ENCODE measurements at regions not wholly inside any gene's neighbourhood (a gene's known extent, or its start where the extent isn't known, plus 50 kb on each side); places are given as distances from the start of the nearest gene placed in this dataset.

GRCh38 chr18:37956020-37956419, 390.4 kb upstream of the CELF4 start:
- TF ChIP-seq POLR2A (IDR thresholded peaks at IDR 0.05): no peak
- TF ChIP-seq CTCF (IDR thresholded peaks at IDR 0.05): no peak
- TF ChIP-seq EP300 (IDR thresholded peaks at IDR 0.05): no peak
- TF ChIP-seq POLR2AphosphoS5 (IDR thresholded peaks at IDR 0.05): no peak
- no peak for DNase-seq (ENCODE audit: low spot score in 2 of 2)
- no peaks in the 10 kb centered on the region for H3K36me3 ChIP-seq
- peaks cover 6% of the 10 kb centered on the region for H3K9me3 ChIP-seq
- no peak overlapping the region for H3K4me3 ChIP-seq
- H3K27ac ChIP-seq: no peak overlapping the region
- H3K4me1 ChIP-seq: no peaks in the 10 kb centered on the region
- 67% methylated on average over 2 of the region's 2 CpGs for WGBS
- H3K27me3 ChIP-seq: no peaks in the 10 kb centered on the region

GRCh38 chr18:37955201-37955600, 389.6 kb upstream of the CELF4 start:
- Histone ChIP-seq H3K27me3 (no peaks in the 10 kb centered on the region), H3K36me3 (no peaks in the 10 kb centered on the region), H3K4me3 (no peak overlapping the region), H3K4me1 (no peaks in the 10 kb centered on the region), H3K27ac (no peak overlapping the region), H3K9me3 (no peaks in the 10 kb centered on the region)
- WGBS: 98% methylated on average over 2 of the region's 2 CpGs
- DNase-seq (ENCODE audit: low spot score in 2 of 2): no peak
- TF ChIP-seq POLR2AphosphoS5 (IDR thresholded peaks at IDR 0.05): no peak
- no peak for TF ChIP-seq CTCF (IDR thresholded peaks at IDR 0.05)
- TF ChIP-seq POLR2A (IDR thresholded peaks at IDR 0.05): no peak
- TF ChIP-seq EP300 (IDR thresholded peaks at IDR 0.05): no peak

GRCh38 chr18:37953876-37954275, 388.3 kb upstream of the CELF4 start:
- DNase-seq (ENCODE audit: low spot score in 2 of 2): no peak
- Histone ChIP-seq H3K9me3 (no peaks in the 10 kb centered on the region), H3K4me1 (no peaks in the 10 kb centered on the region), H3K27ac (no peak overlapping the region), H3K4me3 (no peak overlapping the region), H3K27me3 (no peaks in the 10 kb centered on the region), H3K36me3 (no peaks in the 10 kb centered on the region)
- 22% methylated on average over 2 of the region's 2 CpGs for WGBS
- TF ChIP-seq CTCF (IDR thresholded peaks at IDR 0.05) (no peak), POLR2A (IDR thresholded peaks at IDR 0.05) (no peak), POLR2AphosphoS5 (IDR thresholded peaks at IDR 0.05) (no peak), EP300 (IDR thresholded peaks at IDR 0.05) (no peak)

- no peaks in the 10 kb centered on the region for H3K4me1 ChIP-seq
- no peaks in the 10 kb centered on the region for H3K36me3 ChIP-seq
- 87% methylated on average over 3 of the region's 3 CpGs for WGBS
- no peak overlapping the region for H3K4me3 ChIP-seq
- H3K9me3 ChIP-seq: no peaks in the 10 kb centered on the region
- H3K27me3 ChIP-seq: no peaks in the 10 kb centered on the region
- TF ChIP-seq CTCF (IDR thresholded peaks at IDR 0.05): no peak
- H3K27ac ChIP-seq: no peak overlapping the region
- DNase-seq (ENCODE audit: low spot score in 2 of 2): no peak
Measured at GRCh38 chr18:37948471-37948870, 382.9 kb upstream of the CELF4 start.

GRCh38 chr18:37946324-37946723, 380.7 kb upstream of the CELF4 start:
- Histone ChIP-seq H3K27me3 (no peaks in the 10 kb centered on the region), H3K36me3 (no peaks in the 10 kb centered on the region), H3K4me3 (no peak overlapping the region), H3K9me3 (no peaks in the 10 kb centered on the region), H3K27ac (no peak overlapping the region), H3K4me1 (no peaks in the 10 kb centered on the region)
- WGBS: 35% methylated on average over 4 of the region's 4 CpGs
- TF ChIP-seq POLR2A (IDR thresholded peaks at IDR 0.05) (no peak), EP300 (IDR thresholded peaks at IDR 0.05) (no peak), CTCF (IDR thresholded peaks at IDR 0.05) (no peak), POLR2AphosphoS5 (IDR thresholded peaks at IDR 0.05) (no peak)
- no peak for DNase-seq (ENCODE audit: low spot score in 2 of 2)
